Neural cell (in vitro differentiated cells): ENCODE measurements at regions not wholly inside any gene's neighbourhood (a gene's known extent, or its start where the extent isn't known, plus 50 kb on each side); places are given as distances from the start of the nearest gene placed in this dataset.

Experiments
- EZH2 ChIP-seq: fragments of 200-600, 300-800 bp; shearing (Covaris generic), sonication (generic); IDR thresholded peaks from 2 replicates; pipeline ENCODE4 v1.6.1; 2014; ENCODE audit warnings: antibody characterized with exemption, low read length, borderline replicate concordance, mild to moderate bottlenecking; ENCODE audit not compliant: insufficient read depth, poor library complexity, severe bottlenecking
- POLR2AphosphoS5 ChIP-seq: IDR thresholded peaks from 2 replicates; pipeline ENCODE4 v1.6.1; 2012
- SMC3 ChIP-seq: fragments of 450-650 bp; conservative IDR thresholded peaks from 2 replicates; pipeline ENCODE4 v1.6.1; 2014; ENCODE audit warnings: antibody characterized with exemption, mild to moderate bottlenecking, moderate library complexity; ENCODE audit not compliant: poor library complexity
- TAF1 ChIP-seq: IDR thresholded peaks from 2 replicates; pipeline ENCODE4 v1.6.1; 2012; ENCODE audit warnings: low read depth
- TF ChIP-seq, protein P1 (sequence below): fragments of 450-650 bp; IDR thresholded peaks from 2 replicates; pipeline ENCODE4 v1.5.1; 2014; ENCODE audit warnings: antibody characterized with exemption, mild to moderate bottlenecking, moderate library complexity; ENCODE audit not compliant: poor library complexity, severe bottlenecking

DNA sequence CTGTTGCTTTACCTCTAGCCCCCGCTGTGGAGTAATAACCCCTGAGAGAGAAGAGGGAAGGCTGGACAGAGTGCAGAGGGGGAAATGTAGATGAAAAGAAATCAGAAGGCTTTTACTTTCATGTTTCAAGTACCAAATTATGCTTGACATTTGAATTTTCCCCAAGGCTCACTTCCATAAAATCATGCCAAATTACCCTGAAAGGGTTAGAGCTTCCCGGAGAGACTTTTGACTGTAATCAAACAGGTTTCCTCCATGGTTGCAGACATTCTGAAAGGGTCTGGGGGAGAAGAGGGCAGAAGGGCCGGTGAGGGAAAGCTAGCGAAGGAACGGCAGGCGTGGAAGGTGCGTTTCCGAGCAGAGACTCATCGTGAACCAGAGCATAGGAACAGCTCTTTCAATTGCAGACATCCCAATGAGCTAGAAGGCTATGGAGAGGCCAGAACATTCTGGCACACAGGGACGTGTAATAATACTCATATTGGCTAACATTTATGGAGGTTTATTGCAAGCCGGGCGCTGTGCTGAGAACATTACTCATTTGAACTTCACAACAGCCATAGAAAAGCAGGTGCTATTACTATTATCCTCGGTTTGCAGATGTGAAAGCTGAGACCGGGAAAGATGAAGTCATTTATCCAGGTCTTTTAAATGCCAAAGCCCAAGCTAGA, 620.8 kb upstream of the AUTS2 start:
- TF ChIP-seq, protein P1, sequence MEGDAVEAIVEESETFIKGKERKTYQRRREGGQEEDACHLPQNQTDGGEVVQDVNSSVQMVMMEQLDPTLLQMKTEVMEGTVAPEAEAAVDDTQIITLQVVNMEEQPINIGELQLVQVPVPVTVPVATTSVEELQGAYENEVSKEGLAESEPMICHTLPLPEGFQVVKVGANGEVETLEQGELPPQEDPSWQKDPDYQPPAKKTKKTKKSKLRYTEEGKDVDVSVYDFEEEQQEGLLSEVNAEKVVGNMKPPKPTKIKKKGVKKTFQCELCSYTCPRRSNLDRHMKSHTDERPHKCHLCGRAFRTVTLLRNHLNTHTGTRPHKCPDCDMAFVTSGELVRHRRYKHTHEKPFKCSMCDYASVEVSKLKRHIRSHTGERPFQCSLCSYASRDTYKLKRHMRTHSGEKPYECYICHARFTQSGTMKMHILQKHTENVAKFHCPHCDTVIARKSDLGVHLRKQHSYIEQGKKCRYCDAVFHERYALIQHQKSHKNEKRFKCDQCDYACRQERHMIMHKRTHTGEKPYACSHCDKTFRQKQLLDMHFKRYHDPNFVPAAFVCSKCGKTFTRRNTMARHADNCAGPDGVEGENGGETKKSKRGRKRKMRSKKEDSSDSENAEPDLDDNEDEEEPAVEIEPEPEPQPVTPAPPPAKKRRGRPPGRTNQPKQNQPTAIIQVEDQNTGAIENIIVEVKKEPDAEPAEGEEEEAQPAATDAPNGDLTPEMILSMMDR: no peak
- TF ChIP-seq SMC3 (no peak), TAF1 (no peak), EZH2 (no peak), POLR2AphosphoS5 (no peak)
